H54 (cell line): ENCODE measurements at regions not wholly inside any gene's neighbourhood (a gene's known extent, or its start where the extent isn't known, plus 50 kb on each side); places are given as distances from the start of the nearest gene placed in this dataset.

Experiments used
- DNase-seq: peaks from one replicate; pipeline ENCODE4 v3.0.0; 2011; ENCODE audit warnings: low spot score, mixed read lengths; ENCODE audit not compliant: insufficient read length
- FAIRE-seq: peaks from 3 replicates; lab custom pipeline; 2011; peaks lifted over from hg19 to GRCh38; lab: Jason Lieb, UNC
- POLR2A ChIP-seq: IDR thresholded peaks from 2 replicates; pipeline ENCODE4 v1.6.1; 2011; ENCODE audit warnings: low read depth, mild to moderate bottlenecking, low read length

DNA sequence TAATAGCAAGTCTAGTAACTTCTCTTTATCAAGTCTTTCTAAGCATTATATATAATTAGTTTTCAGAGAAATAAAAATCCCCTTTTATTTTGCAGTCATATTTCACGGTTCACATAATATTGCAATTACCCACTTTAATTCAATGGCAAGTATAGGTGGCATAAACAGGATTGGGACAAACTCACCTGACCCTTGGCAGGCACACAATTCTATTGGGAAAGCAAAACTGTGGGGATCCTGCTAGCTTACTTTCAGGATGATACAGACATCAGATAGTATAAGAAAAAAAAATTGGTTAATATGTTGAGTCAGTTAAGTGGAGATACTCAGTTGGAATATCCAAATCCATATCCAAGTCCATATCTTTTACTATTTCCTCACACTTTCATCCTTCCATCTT lies 294.8 kb downstream of the SNX13 start:
- DNase-seq (no peak), FAIRE-seq (no peak)
- no peak for TF ChIP-seq POLR2A

DNA sequence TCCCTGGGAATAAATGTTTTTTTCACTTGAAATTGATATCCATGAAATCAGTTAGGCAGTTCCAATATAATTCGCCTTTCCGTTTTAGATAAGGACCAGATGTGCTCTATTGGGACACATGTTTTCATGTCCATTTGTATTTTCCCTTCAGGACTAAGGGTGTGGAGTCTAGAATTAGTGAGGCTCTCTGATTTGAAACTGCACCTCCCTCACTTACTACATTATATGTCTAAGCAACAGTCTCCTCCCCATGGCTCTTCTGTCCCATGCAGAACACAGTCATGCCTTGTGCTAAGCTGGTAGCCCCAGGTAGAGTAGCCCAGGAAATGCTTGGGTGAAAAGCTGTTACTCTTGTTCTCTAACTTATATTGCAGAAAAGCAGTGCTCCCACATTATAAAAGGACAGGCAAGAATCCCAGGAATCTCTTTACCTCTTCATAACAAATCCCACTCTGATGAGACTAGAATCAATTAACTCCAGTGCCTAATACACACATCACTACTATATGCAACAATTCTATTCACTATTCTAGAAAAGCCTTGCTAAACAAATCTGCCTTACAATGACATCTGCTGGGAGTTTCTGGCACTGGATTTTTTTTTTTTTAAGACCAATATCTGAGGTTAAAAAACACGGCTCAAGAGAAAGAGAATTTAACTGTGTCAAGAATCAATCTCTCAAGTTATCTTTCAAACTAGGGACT lies 293.9 kb downstream of the SNX13 start:
- FAIRE-seq (no peak), DNase-seq (no peak)
- no peak for TF ChIP-seq POLR2A

DNA sequence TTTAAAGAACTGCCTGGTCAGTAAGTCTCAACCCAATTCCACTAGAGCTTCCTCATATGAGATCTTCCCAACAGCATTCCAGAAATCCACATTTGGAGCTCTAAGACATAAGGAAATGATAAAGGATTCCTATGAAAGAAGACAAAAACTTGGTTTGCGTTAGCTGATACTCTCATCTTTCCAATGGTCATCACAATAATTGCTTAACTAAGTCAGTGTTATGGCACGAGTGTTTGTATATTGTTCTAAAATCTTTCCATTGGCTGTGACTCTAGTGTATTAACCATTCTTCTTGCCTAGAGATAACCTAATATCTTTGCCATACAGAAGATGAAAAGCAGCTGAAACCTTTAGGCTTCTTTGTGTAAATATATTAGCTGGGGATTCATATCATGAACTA lies 289.0 kb downstream of the SNX13 start:
- FAIRE-seq, result no peak
- DNase-seq, result no peak
- no peak for TF ChIP-seq POLR2A

DNA sequence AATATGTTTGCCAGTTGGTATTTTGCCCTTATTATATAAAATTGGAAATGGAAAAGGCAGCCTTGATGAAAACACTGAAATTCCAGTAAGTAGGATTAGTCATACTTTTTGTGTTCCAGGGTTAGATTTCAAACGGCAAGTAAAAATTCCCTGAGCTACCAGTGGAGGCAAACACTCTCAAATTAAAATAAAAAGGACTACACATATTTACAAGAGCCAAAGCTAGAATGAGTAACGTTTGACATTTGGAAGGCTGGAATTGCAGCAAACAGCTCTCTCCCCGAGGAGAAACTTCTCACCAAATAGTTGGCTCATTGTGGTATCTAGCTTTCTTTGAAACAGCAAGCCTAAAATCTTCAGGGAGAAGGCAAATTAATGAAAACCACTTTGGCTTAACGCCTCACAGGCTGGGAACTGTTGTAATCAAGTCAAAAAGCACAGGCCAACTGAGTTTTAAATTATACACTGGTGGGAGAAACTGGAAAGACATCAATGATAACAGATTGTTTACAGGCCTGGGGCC lies 288.4 kb downstream of the SNX13 start:
- DNase-seq (no peak), FAIRE-seq (peak; percentile 41)
- TF ChIP-seq POLR2A, result no peak

DNA sequence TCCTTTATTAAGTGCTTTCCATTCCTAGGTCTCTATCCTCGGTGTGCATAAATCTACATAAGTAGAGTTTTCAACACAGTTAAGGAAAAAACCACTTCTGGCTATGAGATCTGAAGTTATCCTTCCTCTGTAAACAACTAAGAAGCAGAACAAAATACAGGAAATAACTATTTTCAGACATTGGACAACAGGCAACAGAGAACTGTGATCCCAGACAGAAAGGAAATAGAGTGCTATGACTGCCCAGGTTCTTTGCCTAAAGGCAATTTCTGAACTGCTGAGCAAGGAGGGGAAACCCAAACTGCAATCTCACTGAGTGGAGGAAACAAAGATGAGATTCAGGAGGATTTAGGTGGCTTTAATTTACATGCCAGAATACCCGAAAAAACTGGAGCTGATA lies 285.4 kb downstream of the SNX13 start:
- FAIRE-seq, result no peak
- DNase-seq, result no peak

DNA sequence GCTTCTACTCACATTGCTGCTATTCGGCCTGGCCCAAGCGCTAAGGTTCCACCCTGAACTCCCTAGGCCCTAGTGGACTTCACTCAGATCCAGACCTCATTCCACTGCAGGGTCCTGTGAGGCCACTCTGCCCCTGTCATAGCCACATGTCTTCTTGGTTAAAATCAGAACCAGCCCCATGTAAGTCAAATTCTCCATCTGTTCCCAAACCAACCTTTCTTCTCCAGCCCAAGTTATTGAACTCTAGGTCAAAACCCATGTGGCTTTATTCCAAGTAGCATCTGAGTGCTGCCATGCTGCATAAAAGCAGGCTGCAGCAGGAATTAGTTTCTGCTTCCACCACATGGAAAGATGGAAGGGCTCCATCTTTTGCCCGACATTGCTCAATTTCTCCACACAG lies 281.2 kb downstream of the SNX13 start:
- no peak for FAIRE-seq
- TF ChIP-seq POLR2A, result no peak
- no peak for DNase-seq

More for the DNA sequence above, 285.4 kb downstream of the SNX13 start:
- no peak for TF ChIP-seq POLR2A

DNA sequence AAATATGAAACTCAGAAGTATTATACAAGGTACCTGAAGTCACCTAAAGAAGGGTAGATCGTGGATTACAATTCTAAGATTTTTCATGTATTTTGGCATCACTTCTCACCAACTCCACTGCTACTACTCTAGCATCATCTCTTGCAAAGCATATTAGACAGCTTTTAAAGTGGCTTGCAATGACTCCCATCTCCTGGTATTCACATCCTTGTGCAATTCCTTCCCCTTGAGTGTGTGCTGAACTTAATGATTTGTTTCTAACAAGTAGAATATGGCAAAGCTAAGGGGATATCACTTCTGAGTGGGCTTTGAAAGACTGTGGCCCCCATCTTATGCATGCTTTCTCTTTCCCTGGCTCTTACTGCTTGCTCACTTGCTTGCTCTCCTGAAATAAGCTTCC lies 280.2 kb downstream of the SNX13 start:
- FAIRE-seq (no peak), DNase-seq (no peak)
- no peak for TF ChIP-seq POLR2A

DNA sequence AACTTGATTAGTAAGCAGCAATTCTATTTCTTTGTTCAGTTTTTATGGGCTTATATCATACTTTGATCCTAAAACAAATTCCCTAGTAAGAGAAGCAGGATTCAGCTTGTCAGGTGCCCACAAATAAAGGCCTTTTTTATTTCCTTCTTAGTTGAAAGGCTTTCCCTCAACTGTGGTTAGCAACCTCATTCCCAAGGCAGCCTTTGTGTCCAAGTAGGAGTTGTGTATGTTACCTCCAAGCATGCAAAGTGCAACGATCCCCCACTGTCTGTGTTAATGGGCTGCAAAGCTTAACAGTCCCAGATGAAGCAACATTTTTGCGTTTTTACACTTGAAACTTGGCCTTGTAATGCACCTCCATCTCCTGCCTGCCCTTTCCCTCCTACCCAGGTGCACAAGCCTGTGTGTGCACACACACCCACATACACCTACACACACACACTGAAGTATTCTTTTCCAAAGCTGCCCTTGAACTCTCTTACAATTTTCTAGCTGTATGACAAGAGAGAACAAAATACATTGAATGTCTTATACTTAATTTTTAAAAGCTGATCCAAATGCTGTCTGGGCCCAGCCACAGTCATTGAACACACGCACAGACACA lies 278.2 kb downstream of the SNX13 start:
- no peak for TF ChIP-seq POLR2A
- no peak for FAIRE-seq
- no peak for DNase-seq

DNA sequence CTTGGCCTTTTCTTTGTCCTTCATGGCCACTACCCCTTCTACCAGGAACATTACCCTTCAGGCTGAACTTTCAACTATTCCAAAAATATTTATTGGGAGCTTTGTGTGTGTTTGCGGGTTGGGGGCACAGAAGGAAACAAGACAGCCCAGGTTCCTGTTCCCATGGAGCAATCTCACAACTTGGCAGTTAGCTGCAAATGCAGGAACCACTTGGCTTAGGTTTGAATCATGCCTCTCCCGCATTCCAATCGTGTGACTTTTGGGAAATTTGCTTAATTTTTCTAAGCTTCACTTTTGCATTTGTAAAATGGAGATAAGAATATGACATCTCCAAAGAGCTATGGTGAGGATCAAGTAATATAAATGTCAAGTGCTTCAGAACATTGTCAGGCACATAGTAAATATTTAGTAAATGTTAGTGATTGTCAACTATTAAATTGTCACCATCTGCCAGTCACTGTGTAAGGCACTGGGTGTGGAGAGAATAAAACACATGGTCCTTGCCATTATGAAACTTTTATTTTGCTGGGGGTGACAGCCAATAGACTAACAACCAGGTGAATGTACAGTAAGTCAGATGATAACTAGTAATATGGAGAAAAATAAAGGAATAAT lies 277.1 kb downstream of the SNX13 start:
- no peak for TF ChIP-seq POLR2A
- FAIRE-seq (peak; percentile 6), DNase-seq (peak; percentile 48)

DNA sequence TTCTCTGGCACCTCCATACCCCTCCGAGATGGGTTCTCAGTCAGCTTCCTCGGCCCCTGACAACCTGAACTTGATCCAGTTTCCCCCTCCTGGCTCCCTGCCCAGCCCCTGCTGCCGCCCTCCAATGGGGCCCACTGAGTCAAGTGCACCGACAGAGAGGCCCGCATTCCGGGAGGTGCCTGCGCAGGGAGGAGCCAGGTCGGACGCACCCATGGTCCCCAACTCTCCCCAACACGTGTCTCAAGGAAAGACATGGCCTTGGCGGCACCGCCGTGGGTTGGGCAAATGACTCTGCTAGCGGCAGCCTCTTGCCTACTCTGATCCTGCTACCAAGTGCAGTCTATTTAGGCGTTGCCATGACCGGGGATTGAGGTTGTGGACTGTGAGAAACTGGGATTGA lies 275.3 kb downstream of the SNX13 start:
- no peak for TF ChIP-seq POLR2A
- DNase-seq, result no peak

DNA sequence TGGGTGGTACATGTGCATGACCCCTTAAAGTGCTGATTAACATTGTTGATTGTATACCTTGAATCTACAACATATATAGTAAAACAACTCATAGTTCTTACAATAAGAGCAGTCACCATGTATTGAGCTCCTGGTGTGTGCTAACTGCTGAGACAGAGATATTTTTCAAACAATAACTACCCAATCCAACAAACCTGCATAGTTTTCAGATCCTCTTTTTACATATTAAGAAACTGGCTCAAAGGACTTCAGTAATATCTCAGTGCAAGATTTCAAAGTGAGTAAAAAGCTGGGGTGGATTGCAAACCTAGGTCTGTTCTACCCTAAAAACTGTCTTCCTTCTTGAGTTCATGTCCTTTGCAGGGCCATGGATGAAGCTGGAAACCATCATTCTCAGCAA lies 272.2 kb downstream of the SNX13 start:
- TF ChIP-seq POLR2A, result no peak
- FAIRE-seq (no peak), DNase-seq (no peak)

More for the DNA sequence above, 275.3 kb downstream of the SNX13 start:
- FAIRE-seq, result no peak

DNA sequence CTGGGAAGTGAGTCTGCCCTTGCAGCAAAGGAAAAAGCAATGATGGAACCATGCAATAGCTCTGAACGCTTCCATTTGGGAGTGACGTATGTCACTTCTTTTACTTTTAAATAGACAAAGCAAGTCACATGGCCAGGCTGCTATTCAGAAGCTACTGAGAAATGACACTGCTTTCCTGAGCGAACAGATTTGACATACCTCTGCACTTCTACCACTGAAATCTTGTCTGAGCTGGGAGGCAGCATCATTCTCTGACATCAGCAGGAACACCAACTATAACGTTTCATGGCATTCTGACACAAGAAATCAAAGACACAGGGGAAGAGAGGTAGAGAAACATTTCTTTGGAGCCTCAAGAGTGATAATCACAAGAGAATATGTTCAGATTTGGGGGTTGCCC lies 271.1 kb downstream of the SNX13 start:
- TF ChIP-seq POLR2A, result no peak
- DNase-seq, result no peak
- FAIRE-seq, result no peak

DNA sequence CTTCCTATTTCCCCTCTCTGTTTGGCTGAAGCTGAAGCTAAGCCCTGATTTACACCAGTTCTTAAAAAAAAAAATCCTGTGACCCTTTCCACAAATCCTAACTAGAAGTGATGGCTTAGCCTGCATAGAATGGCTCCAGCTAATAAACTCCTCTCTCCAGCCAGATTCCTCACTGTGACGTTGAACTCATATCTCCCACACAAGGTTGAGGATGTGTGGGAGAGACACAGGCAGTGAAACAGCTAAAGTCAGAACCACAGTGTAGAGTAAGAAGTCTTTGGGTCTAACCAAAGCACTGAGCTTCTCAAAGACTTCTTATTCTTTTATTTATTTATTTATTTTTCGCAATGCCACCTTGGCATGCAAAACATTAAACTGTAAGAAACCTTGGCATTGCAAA lies 268.3 kb downstream of the SNX13 start:
- DNase-seq (no peak), FAIRE-seq (no peak)
- no peak for TF ChIP-seq POLR2A

DNA sequence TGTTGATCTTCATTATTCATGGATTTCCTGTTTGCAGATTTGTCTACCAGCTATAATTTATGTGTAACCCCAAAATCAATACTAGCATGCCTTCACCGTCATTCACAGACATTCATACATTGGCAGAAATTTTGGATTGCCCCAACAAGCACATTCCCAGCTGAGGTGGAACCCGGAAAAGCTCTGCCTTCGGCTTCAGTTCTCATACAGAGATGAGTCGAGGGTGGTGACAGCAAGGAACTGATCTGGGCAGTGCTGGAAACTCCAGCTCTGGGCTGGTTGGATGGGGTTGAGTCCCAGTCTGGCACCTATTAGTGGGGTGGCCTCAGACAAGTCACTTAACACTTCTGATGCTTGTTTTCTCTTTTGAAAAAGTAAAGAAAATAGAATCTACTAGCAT lies 267.5 kb downstream of the SNX13 start:
- no peak for TF ChIP-seq POLR2A
- no peak for FAIRE-seq
- DNase-seq, result no peak

DNA sequence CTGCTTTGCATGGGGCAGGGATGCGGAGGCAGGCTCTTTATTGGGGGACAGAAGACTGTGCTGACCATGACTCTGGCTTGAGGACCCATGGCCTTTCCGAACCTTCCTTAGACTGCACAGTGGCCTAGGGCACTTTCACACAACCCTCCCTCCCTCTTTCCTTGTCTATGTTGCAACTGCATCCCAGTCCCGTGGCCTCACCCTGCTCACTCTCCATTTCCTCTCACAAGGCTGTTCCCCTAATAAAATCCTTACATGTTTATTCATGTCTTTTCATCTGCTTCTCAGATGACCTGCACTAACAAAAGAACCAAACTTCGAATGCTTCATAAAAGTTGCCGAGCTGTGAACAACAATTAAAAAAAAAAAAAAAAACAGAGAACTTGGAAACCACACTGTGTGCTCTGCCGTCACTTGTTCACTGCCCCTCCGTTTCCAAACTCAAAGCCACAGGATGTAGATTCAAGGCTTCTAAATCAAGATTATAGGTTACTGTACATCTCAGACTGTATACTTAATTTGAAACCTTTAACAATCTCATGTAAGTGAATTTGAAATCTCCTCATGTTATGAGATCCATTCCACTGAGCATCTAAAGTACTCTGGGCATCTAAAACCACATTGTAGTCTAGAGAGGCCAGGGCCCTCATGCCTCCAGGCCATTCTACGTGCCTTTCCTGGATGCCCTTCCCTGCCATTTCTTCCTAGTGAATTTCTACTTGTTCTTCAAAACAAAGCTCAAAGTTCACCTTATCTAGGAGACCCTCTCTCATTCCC lies 265.9 kb downstream of the SNX13 start:
- DNase-seq, result no peak
- FAIRE-seq, result no peak
- no peak for TF ChIP-seq POLR2A
